ENCODE measurements at regions not wholly inside any gene's neighbourhood (a gene's known extent, or its start where the extent isn't known, plus 50 kb on each side); places are given as distances from the start of the nearest gene placed in this dataset.

- no TSS peak for BruUV-seq (replicated peaks)
- TF ChIP-seq, protein P1, sequence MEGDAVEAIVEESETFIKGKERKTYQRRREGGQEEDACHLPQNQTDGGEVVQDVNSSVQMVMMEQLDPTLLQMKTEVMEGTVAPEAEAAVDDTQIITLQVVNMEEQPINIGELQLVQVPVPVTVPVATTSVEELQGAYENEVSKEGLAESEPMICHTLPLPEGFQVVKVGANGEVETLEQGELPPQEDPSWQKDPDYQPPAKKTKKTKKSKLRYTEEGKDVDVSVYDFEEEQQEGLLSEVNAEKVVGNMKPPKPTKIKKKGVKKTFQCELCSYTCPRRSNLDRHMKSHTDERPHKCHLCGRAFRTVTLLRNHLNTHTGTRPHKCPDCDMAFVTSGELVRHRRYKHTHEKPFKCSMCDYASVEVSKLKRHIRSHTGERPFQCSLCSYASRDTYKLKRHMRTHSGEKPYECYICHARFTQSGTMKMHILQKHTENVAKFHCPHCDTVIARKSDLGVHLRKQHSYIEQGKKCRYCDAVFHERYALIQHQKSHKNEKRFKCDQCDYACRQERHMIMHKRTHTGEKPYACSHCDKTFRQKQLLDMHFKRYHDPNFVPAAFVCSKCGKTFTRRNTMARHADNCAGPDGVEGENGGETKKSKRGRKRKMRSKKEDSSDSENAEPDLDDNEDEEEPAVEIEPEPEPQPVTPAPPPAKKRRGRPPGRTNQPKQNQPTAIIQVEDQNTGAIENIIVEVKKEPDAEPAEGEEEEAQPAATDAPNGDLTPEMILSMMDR (IDR thresholded peaks at IDR 0.05), result no peak
- TF ChIP-seq REST (IDR thresholded peaks at IDR 0.05; ENCODE audit: insufficient read depth in 1 of 2, low read depth in 2 of 2, low read length in 1 of 2) (no peak), POLR2AphosphoS5 (IDR thresholded peaks at IDR 0.05; ENCODE audit: low read depth, low read length) (no peak), TCF7L2 (IDR thresholded peaks at IDR 0.05; ENCODE audit: low read depth, low read length) (no peak), SIN3A (IDR thresholded peaks at IDR 0.05; ENCODE audit: borderline replicate concordance, insufficient read depth, low read depth, low read length) (no peak)
- Histone ChIP-seq H3K4me1 (ENCODE audit: control insufficient read depth, insufficient read depth, low read length) (no peaks in the 10 kb centered on the region), H3K27ac (ENCODE audit: low read length) (no peak overlapping the region), H3K4me3 (ENCODE audit: low read depth in 2 of 2, low read length in 2 of 2) (no peak overlapping the region), H3K36me3 (ENCODE audit: control insufficient read depth, insufficient read depth, low read length) (no peaks in the 10 kb centered on the region), H3K27me3 (ENCODE audit: control insufficient read depth, insufficient read depth, low read length) (no peaks in the 10 kb centered on the region; the same call in 1 of the 2 replicates), H3K9me3 (ENCODE audit: control insufficient read depth, insufficient read depth, low read depth, low read length) (no peaks in the 10 kb centered on the region)
- DNase-seq (ENCODE audit: low read depth, low spot score) (no peak), ATAC-seq (no peak)
- in situ Hi-C loops (cut with HindIII; ENCODE audit: low pct_unique_long_range_greater_than_20kb, low sequenced_read_pairs), result no loop called here
- intact Hi-C loops (cut with micrococcal nuclease; ENCODE audit: unreplicated experiment), result no loop called here
- ChIA-PET POLR2A (no interaction called here), CTCF (no interaction called here)
Observed at GRCh38 chr11:15640318-15640717, 525.6 kb downstream of the INSC start.

- in situ Hi-C loops (cut with HindIII; ENCODE audit: low pct_unique_long_range_greater_than_20kb, low sequenced_read_pairs) (no loop called here), intact Hi-C loops (cut with micrococcal nuclease; ENCODE audit: unreplicated experiment) (no loop called here)
- Histone ChIP-seq H3K9me3 (ENCODE audit: control insufficient read depth, insufficient read depth, low read depth, low read length) (no peaks in the 10 kb centered on the region), H3K4me3 (ENCODE audit: low read depth in 2 of 2, low read length in 2 of 2) (no peak overlapping the region), H3K36me3 (ENCODE audit: control insufficient read depth, insufficient read depth, low read length) (no peaks in the 10 kb centered on the region), H3K4me1 (ENCODE audit: control insufficient read depth, insufficient read depth, low read length) (no peaks in the 10 kb centered on the region), H3K27ac (ENCODE audit: low read length) (no peak overlapping the region), H3K27me3 (ENCODE audit: control insufficient read depth, insufficient read depth, low read length) (no peaks in the 10 kb centered on the region; the same call in 1 of the 2 replicates)
- DNase-seq (ENCODE audit: low read depth, low spot score) (no peak), ATAC-seq (no peak)
- TF ChIP-seq, protein P1 (IDR thresholded peaks at IDR 0.05), result no peak
- TF ChIP-seq POLR2AphosphoS5 (IDR thresholded peaks at IDR 0.05; ENCODE audit: low read depth, low read length) (no peak), REST (IDR thresholded peaks at IDR 0.05; ENCODE audit: insufficient read depth in 1 of 2, low read depth in 2 of 2, low read length in 1 of 2) (no peak), SIN3A (IDR thresholded peaks at IDR 0.05; ENCODE audit: borderline replicate concordance, insufficient read depth, low read depth, low read length) (no peak)
- ChIA-PET CTCF (no interaction called here), POLR2A (no interaction called here)
- BruUV-seq (replicated peaks), result no TSS peak
Observed at GRCh38 chr11:15641271-15642045, 526.7 kb downstream of the INSC start.

Measured in Panc1 (cell line).